Upper lobe of left lung (tissue), 6 donors: ENCODE measurements at regions not wholly inside any gene's neighbourhood (a gene's known extent, or its start where the extent isn't known, plus 50 kb on each side); places are given as distances from the start of the nearest gene placed in this dataset.

ENCODE experiments used
- ATAC-seq, 2 donors: fragments of 200-7000 bp; cut with Tn5 transposase; one replicate each; pipeline ENCODE4 v1.9.1; 2022; ENCODE audit warnings: mild to moderate bottlenecking in 2 of 2, moderate library complexity in 2 of 2; ENCODE audit not compliant: low FRiP score in 2 of 2
- DNase-seq, 2 donors: peaks; one replicate each; pipeline ENCODE4 v3.0.0-alpha.2; 2019 to 2020
- H3K27ac ChIP-seq, 4 donors: fragments of 200-600 bp; sonication (generic); one replicate each; pipeline ENCODE4 v1.5.1; 2016 to 2019
- H3K27me3 ChIP-seq, 4 donors: fragments of 200-600 bp; sonication (generic); one replicate each; pipeline ENCODE4 v1.5.1; 2017 to 2019
- H3K36me3 ChIP-seq, 4 donors: fragments of 200-600 bp; sonication (generic); one replicate each; pipeline ENCODE4 v1.5.1; 2016 to 2019
- H3K4me1 ChIP-seq, 4 donors: fragments of 200-600 bp; sonication (generic); one replicate each; pipeline ENCODE4 v1.5.1; 2018 to 2019
- H3K4me3 ChIP-seq, 4 donors: fragments of 200-600 bp; sonication (generic); one replicate each; pipeline ENCODE4 v1.5.1; 2017 to 2019; ENCODE audit warnings: mild to moderate bottlenecking in 2 of 4, moderate library complexity in 1 of 4
- H3K9me3 ChIP-seq, 4 donors: fragments of 200-600 bp; sonication (generic); one replicate each; pipeline ENCODE4 v1.5.1; 2018 to 2019
- EP300 ChIP-seq, 4 donors: sonication (generic); formaldehyde crosslinking; IDR thresholded peaks; one replicate each; pipeline ENCODE4 v1.5.1; 2017; ENCODE audit warnings: antibody characterized with exemption in 4 of 4, control low read depth in 2 of 4
- POLR2A ChIP-seq, 4 donors: fragments of 450-650 bp; IDR thresholded peaks; one replicate each; pipeline ENCODE4 v1.5.1; 2016 to 2017; ENCODE audit warnings: antibody characterized with exemption in 4 of 4, mild to moderate bottlenecking in 2 of 4
- POLR2AphosphoS5 ChIP-seq, 2 donors: sonication (generic); formaldehyde crosslinking; IDR thresholded peaks; one replicate each; pipeline ENCODE4 v1.5.1; 2017; ENCODE audit warnings: antibody characterized with exemption in 2 of 2
- WGBS, 2 donors: methylation state at CpG; one replicate each; pipeline ENCODE4 v1.1.5; 2017 to 2018; 5-methylcytosine and 5-hydroxymethylcytosine counted together
- TF ChIP-seq, protein P1 (sequence below), 6 experiments: fragments of 450-650 bp in 4 of 6; fragments of 200-600 bp in 2 of 6; sonication (generic) in 2 of 6; IDR thresholded peaks; one replicate each; pipeline ENCODE4 v1.5.1; 2016 to 2019; ENCODE audit warnings: antibody characterized with exemption in 6 of 6
- donor health status: DM: no; HTN: no; CAD: no; lungs with moderate emphysema.
- donor health status: DM: no; HTN: yes; CAD: no; lungs with severe emphysema.

DNA sequence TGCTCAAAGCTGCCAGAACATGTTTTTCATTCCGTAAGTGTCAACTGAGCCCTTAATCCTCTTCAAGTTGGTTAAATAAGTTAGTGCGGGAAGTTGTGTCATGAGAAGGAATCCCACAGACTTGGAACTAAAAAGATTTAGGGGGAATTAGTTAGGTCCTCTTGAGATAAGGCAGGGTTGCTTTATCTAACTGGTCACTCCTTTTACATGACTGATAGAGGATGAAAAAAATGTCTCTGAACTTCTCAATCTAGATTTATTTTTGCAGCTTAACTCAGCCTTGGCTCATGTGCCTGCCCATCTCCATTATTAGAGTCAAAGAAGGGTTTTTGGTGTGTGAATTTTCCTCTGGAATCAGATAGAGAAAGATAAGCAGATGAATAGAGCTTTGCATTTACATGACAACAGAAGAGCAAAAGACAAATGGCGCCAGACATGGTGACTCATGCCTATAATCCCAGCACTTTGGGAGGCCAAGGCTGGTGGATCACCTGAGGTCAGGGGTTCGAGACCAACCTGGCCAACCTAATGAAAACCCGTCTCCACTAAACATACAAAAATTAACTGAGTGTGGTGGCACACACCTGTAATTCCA lies 882.9 kb downstream of the RPA4 start:
- H3K9me3 ChIP-seq = no peaks in the 10 kb centered on the region
- TF ChIP-seq POLR2A (IDR thresholded peaks at IDR 0.05) (no peak), EP300 (IDR thresholded peaks at IDR 0.05) (no peak), POLR2AphosphoS5 (IDR thresholded peaks at IDR 0.05) (no peak)
- TF ChIP-seq, protein P1, sequence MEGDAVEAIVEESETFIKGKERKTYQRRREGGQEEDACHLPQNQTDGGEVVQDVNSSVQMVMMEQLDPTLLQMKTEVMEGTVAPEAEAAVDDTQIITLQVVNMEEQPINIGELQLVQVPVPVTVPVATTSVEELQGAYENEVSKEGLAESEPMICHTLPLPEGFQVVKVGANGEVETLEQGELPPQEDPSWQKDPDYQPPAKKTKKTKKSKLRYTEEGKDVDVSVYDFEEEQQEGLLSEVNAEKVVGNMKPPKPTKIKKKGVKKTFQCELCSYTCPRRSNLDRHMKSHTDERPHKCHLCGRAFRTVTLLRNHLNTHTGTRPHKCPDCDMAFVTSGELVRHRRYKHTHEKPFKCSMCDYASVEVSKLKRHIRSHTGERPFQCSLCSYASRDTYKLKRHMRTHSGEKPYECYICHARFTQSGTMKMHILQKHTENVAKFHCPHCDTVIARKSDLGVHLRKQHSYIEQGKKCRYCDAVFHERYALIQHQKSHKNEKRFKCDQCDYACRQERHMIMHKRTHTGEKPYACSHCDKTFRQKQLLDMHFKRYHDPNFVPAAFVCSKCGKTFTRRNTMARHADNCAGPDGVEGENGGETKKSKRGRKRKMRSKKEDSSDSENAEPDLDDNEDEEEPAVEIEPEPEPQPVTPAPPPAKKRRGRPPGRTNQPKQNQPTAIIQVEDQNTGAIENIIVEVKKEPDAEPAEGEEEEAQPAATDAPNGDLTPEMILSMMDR (IDR thresholded peaks at IDR 0.05) = no peak
- H3K36me3 ChIP-seq = no peaks in the 10 kb centered on the region
- DNase-seq (no peak), ATAC-seq (no peak)
- WGBS, 2 donors = 64 to 73% methylated on average over 5 of the region's 5 CpGs
- H3K27me3 ChIP-seq = no peaks in the 10 kb centered on the region
- no peak overlapping the region for H3K27ac ChIP-seq
- no peaks in the 10 kb centered on the region for H3K4me1 ChIP-seq
- H3K4me3 ChIP-seq = no peak overlapping the region

DNA sequence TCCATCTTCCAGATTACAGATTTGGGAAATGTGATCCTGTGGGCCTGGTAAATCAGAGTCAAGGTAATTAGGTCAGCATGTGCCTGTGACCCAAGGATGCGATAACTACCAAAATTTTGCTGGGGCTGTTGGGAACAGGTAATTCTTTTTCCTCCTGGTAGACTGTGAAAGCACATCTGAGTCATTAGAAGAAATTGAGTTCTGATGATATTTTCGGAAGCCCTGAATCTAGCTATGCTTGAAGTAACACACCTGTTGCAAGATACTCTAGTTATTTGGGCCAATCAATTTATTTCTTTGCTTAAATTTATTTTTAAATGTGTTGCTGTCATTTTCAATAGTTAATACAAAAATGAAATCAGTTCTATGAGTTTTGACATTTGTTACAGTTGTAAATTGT lies 903.6 kb downstream of the RPA4 start:
- Histone ChIP-seq H3K27me3 (no peaks in the 10 kb centered on the region), H3K36me3 (no peaks in the 10 kb centered on the region), H3K9me3 (no peaks in the 10 kb centered on the region), H3K4me1 (no peaks in the 10 kb centered on the region), H3K4me3 (no peak overlapping the region), H3K27ac (no peak overlapping the region)
- DNase-seq = no peak
- TF ChIP-seq, protein P1 (IDR thresholded peaks at IDR 0.05) = no peak
- no peak for TF ChIP-seq POLR2AphosphoS5 (IDR thresholded peaks at IDR 0.05)
- no peak for TF ChIP-seq EP300 (IDR thresholded peaks at IDR 0.05)
- TF ChIP-seq POLR2A (IDR thresholded peaks at IDR 0.05) = no peak
- WGBS, 2 donors = 94 to 96% methylated on average over 2 of the region's 2 CpGs
- no peak for ATAC-seq

DNA sequence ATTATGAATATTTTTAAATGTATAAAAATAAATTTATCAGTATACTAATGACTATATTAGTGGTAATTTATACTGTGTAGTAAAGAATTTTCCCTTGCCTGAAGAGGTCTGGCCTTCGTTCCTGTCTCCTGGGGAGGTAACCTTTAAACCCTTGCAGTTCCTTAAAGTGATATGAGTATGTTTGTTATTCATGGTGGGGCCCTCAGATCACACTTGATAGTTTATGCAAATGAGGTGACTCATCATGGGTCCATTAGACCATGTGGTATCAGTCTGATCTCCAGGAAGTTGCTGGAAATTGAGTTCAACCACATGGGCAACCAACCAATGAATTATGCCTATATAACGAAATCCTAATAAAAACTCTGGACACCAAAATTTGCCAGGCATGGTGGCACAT lies 904.1 kb downstream of the RPA4 start:
- Histone ChIP-seq H3K27me3 (no peaks in the 10 kb centered on the region), H3K27ac (no peak overlapping the region), H3K4me1 (no peaks in the 10 kb centered on the region), H3K9me3 (no peaks in the 10 kb centered on the region), H3K4me3 (no peak overlapping the region), H3K36me3 (no peaks in the 10 kb centered on the region)
- TF ChIP-seq POLR2A (IDR thresholded peaks at IDR 0.05) (no peak), EP300 (IDR thresholded peaks at IDR 0.05) (no peak), POLR2AphosphoS5 (IDR thresholded peaks at IDR 0.05) (no peak)
- TF ChIP-seq, protein P1 (IDR thresholded peaks at IDR 0.05) = no peak
- ATAC-seq (no peak), DNase-seq (no peak)
- 73 to 83% methylated on average over 1 to 2 of the region's 2 CpGs for WGBS, 2 donors

DNA sequence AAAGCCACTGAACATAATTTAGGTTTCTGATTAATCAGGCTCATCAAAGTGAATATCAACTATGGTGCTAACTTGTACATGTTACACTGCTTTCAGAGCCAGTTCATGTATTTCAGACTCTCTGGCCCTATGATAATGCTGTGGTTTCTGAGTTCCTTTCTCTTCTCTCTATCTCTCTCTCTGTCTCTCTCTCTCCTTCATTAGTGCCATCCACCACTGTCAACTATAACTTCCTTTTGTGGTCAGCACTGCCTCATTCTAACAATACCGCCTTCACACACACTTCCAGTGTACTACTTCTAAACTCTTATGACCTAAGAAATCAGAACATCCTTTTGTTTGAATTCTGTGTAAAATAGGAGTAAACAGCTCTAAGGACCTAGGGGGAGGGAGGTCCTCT lies 907.1 kb downstream of the RPA4 start:
- Histone ChIP-seq H3K4me3 (no peak overlapping the region), H3K9me3 (no peaks in the 10 kb centered on the region), H3K4me1 (no peaks in the 10 kb centered on the region), H3K27me3 (no peaks in the 10 kb centered on the region), H3K36me3 (no peaks in the 10 kb centered on the region), H3K27ac (no peak overlapping the region)
- DNase-seq (no peak), ATAC-seq (no peak)
- TF ChIP-seq POLR2A (IDR thresholded peaks at IDR 0.05) (no peak), POLR2AphosphoS5 (IDR thresholded peaks at IDR 0.05) (no peak), EP300 (IDR thresholded peaks at IDR 0.05) (no peak)
- TF ChIP-seq, protein P1 (IDR thresholded peaks at IDR 0.05) = no peak
- WGBS, 2 donors = 61 to 68% methylated on average over 1 of the region's 1 CpG

DNA sequence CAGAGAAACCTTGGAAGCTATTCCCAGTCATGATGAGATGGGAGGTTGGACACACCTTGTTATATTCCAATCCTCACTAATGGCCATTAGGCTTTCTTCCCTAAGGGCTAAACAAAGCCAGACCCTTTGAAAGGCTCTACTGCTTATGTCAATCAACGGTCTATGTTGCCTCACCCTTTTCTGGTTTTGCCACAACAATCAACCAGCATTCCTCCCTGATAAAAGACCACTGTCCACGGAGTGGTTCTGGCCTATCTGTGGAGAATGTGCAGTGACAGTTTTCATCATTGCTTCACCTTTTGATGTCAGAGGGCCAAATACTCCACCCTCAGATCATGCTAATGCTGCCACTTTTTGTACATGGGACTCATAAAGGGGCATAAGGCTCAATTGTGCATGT lies 913.4 kb downstream of the RPA4 start:
- H3K27me3 ChIP-seq = no peaks in the 10 kb centered on the region
- no peak overlapping the region for H3K4me3 ChIP-seq
- H3K4me1 ChIP-seq = no peaks in the 10 kb centered on the region
- TF ChIP-seq, protein P1 (IDR thresholded peaks at IDR 0.05) = no peak
- TF ChIP-seq POLR2AphosphoS5 (IDR thresholded peaks at IDR 0.05) (no peak), POLR2A (IDR thresholded peaks at IDR 0.05) (no peak), EP300 (IDR thresholded peaks at IDR 0.05) (no peak)
- H3K9me3 ChIP-seq = no peaks in the 10 kb centered on the region
- no peak for ATAC-seq
- no peak for DNase-seq
- H3K27ac ChIP-seq = no peak overlapping the region
- 71 to 75% methylated on average over 2 of the region's 2 CpGs for WGBS, 2 donors
- no peaks in the 10 kb centered on the region for H3K36me3 ChIP-seq
